ENCODE measurements at regions not wholly inside any gene's neighbourhood (a gene's known extent, or its start where the extent isn't known, plus 50 kb on each side); places are given as distances from the start of the nearest gene placed in this dataset.

GRCh38 chr2:128607911-128608506, 289.3 kb upstream of the HS6ST1 start:
- H3K9me3 ChIP-seq (ENCODE audit: control insufficient read depth, low read depth, low read length), result no peaks in the 10 kb centered on the region
- peak overlapping the region; percentile 65 for H2AFZ ChIP-seq (ENCODE audit: control insufficient read depth, low read length)
- dilution Hi-C loops (cut with MboI; ENCODE audit: extremely low pct_ligation_motif_present, low sequenced_read_pairs), result no loop called here
- no peaks in the 10 kb centered on the region for H3K79me2 ChIP-seq (ENCODE audit: control insufficient read depth, insufficient read depth, low read length)
- no peak overlapping the region for H3K9ac ChIP-seq (ENCODE audit: control insufficient read depth, extremely low read depth, insufficient read depth, low read length)
- H3K4me1 ChIP-seq (ENCODE audit: control insufficient read depth, extremely low read depth, insufficient read depth, low read length), result no peaks in the 10 kb centered on the region
- no peak for FAIRE-seq
- peak overlapping the region; percentile 67 for H3K4me2 ChIP-seq (ENCODE audit: control insufficient read depth, extremely low read depth, insufficient read depth, low read depth, low read length)
- H4K20me1 ChIP-seq (ENCODE audit: control insufficient read depth, extremely low read depth, insufficient read depth, low read length), result no peaks in the 10 kb centered on the region
- H3K4me3 ChIP-seq (ENCODE audit: control insufficient read depth in 2 of 3, extremely low read depth in 1 of 3, insufficient read depth in 2 of 3, low read depth in 1 of 3, low read length in 3 of 3), result peak overlapping the region in 2 of 3 experiments; percentile 11 to 19
- TF ChIP-seq CTCF (optimal IDR thresholded peaks at IDR 0.05 in 1 of 3, IDR thresholded peaks at IDR 0.05 in 1 of 3, conservative IDR thresholded peaks at IDR 0.05 in 1 of 3; ENCODE audit: extremely low read depth in 1 of 3, insufficient read depth in 2 of 3, low read length in 3 of 3) (no peak), EZH2 (IDR thresholded peaks at IDR 0.05; ENCODE audit: low read length) (no peak)
- H3K27ac ChIP-seq (ENCODE audit: control insufficient read depth, insufficient read depth, low read length), result no peak overlapping the region
- H3K36me3 ChIP-seq (ENCODE audit: control insufficient read depth in 2 of 2, extremely low read depth in 1 of 2, insufficient read depth in 2 of 2, low read length in 2 of 2), result no peaks in the 10 kb centered on the region
- no peaks in the 10 kb centered on the region for H3K9me1 ChIP-seq (ENCODE audit: control insufficient read depth, extremely low read depth, insufficient read depth, low read length)
- DNase-seq (ENCODE audit: low read depth, low spot score), result no peak
- no peaks in the 10 kb centered on the region for H3K27me3 ChIP-seq (ENCODE audit: control insufficient read depth, extremely low read depth, insufficient read depth, low read length)

GRCh38 chr2:128608921-128609880, 290.5 kb upstream of the HS6ST1 start:
- Histone ChIP-seq H3K9ac (ENCODE audit: control insufficient read depth, extremely low read depth, insufficient read depth, low read length) (no peak overlapping the region), H4K20me1 (ENCODE audit: control insufficient read depth, extremely low read depth, insufficient read depth, low read length) (no peaks in the 10 kb centered on the region), H3K9me3 (ENCODE audit: control insufficient read depth, low read depth, low read length) (no peaks in the 10 kb centered on the region), H3K27me3 (ENCODE audit: control insufficient read depth, extremely low read depth, insufficient read depth, low read length) (no peaks in the 10 kb centered on the region), H3K9me1 (ENCODE audit: control insufficient read depth, extremely low read depth, insufficient read depth, low read length) (no peaks in the 10 kb centered on the region), H3K4me1 (ENCODE audit: control insufficient read depth, extremely low read depth, insufficient read depth, low read length) (no peaks in the 10 kb centered on the region), H3K79me2 (ENCODE audit: control insufficient read depth, insufficient read depth, low read length) (no peaks in the 10 kb centered on the region), H3K36me3 (ENCODE audit: control insufficient read depth in 2 of 2, extremely low read depth in 1 of 2, insufficient read depth in 2 of 2, low read length in 2 of 2) (no peaks in the 10 kb centered on the region), H3K4me2 (ENCODE audit: control insufficient read depth, extremely low read depth, insufficient read depth, low read depth, low read length) (no peak overlapping the region), H3K27ac (ENCODE audit: control insufficient read depth, insufficient read depth, low read length) (no peak overlapping the region), H3K4me3 (ENCODE audit: control insufficient read depth in 2 of 3, extremely low read depth in 1 of 3, insufficient read depth in 2 of 3, low read depth in 1 of 3, low read length in 3 of 3) (no peak overlapping the region), H2AFZ (ENCODE audit: control insufficient read depth, low read length) (no peak overlapping the region)
- FAIRE-seq (no peak), DNase-seq (ENCODE audit: low read depth, low spot score) (no peak)
- dilution Hi-C loops (cut with MboI; ENCODE audit: extremely low pct_ligation_motif_present, low sequenced_read_pairs), result no loop called here
- TF ChIP-seq CTCF (optimal IDR thresholded peaks at IDR 0.05 in 1 of 3, IDR thresholded peaks at IDR 0.05 in 1 of 3, conservative IDR thresholded peaks at IDR 0.05 in 1 of 3; ENCODE audit: extremely low read depth in 1 of 3, insufficient read depth in 2 of 3, low read length in 3 of 3), result no peak
- no peak for TF ChIP-seq EZH2 (IDR thresholded peaks at IDR 0.05; ENCODE audit: low read length)
